Activated T-cell treated with anti-CD3 and anti-CD28 coated beads for 1 hour (primary cell): ENCODE measurements at regions not wholly inside any gene's neighbourhood (a gene's known extent, or its start where the extent isn't known, plus 50 kb on each side); places are given as distances from the start of the nearest gene placed in this dataset.
"Not testable (repeated sequence)": the region's sequence is repeated elsewhere in the genome, so short reads cannot be mapped to it uniquely, and the experiment has no call there.

ENCODE experiments used
- DNase-seq: peaks from one replicate; pipeline ENCODE4 v3.0.0-alpha.2; 2020; ENCODE audit warnings: low read depth

GRCh38 chrX:149420566-149420965, 84.5 kb downstream of the IDS start:
- not testable (repeated sequence) for DNase-seq

GRCh38 chrX:149398027-149398426, 107.1 kb downstream of the IDS start:
- DNase-seq = no peak

GRCh38 chrX:149392921-149393320, 112.2 kb downstream of the IDS start:
- DNase-seq = no peak

- no peak for DNase-seq
These were observed 121.3 kb downstream of the IDS start for GRCh38 chrX:149383852-149384251.

- no peak for DNase-seq
These were observed 130.4 kb downstream of the IDS start for GRCh38 chrX:149374751-149375150.

GRCh38 chrX:149372866-149373265, 132.2 kb downstream of the IDS start:
- DNase-seq = no peak

GRCh38 chrX:149371986-149372385, 133.1 kb downstream of the IDS start:
- DNase-seq = no peak

- DNase-seq = no peak
These were observed 135.0 kb downstream of the IDS start for GRCh38 chrX:149370097-149370496.

GRCh38 chrX:149365552-149365951, 139.6 kb downstream of the IDS start:
- DNase-seq = no peak

GRCh38 chrX:149365061-149365460, 140.0 kb downstream of the IDS start:
- no peak for DNase-seq

GRCh38 chrX:149363965-149364364, 141.1 kb downstream of the IDS start:
- no peak for DNase-seq

GRCh38 chrX:149346306-149346705, 158.8 kb downstream of the IDS start:
- DNase-seq = no peak

GRCh38 chrX:149322316-149322715, 182.8 kb downstream of the IDS start:
- DNase-seq = no peak

- DNase-seq = no peak
These were observed 191.2 kb downstream of the IDS start for GRCh38 chrX:149313871-149314371.

- no peak for DNase-seq
These were observed 192.1 kb downstream of the IDS start for GRCh38 chrX:149312988-149313387.

- no peak for DNase-seq
These were observed 193.0 kb downstream of the IDS start for GRCh38 chrX:149312097-149312496.

GRCh38 chrX:149302705-149303104, 202.4 kb downstream of the IDS start:
- no peak for DNase-seq

GRCh38 chrX:149298111-149298510, 207.0 kb downstream of the IDS start:
- DNase-seq = no peak

GRCh38 chrX:149296092-149296491, 209.0 kb downstream of the IDS start:
- DNase-seq = no peak

- DNase-seq = peak; percentile 8
These were observed 218.2 kb downstream of the IDS start for GRCh38 chrX:149286940-149287349.

- DNase-seq = no peak
These were observed 220.5 kb downstream of the IDS start for GRCh38 chrX:149284616-149285015.

GRCh38 chrX:149283853-149284252, 221.3 kb downstream of the IDS start:
- no peak for DNase-seq

- no peak for DNase-seq
These were observed 222.2 kb downstream of the IDS start for GRCh38 chrX:149282909-149283308.

GRCh38 chrX:149280011-149280410, 225.1 kb downstream of the IDS start:
- DNase-seq = no peak

GRCh38 chrX:149275836-149276235, 229.3 kb downstream of the IDS start:
- DNase-seq = no peak
